GM10248 (cell line): ENCODE measurements at regions not wholly inside any gene's neighbourhood (a gene's known extent, or its start where the extent isn't known, plus 50 kb on each side); places are given as distances from the start of the nearest gene placed in this dataset.

ENCODE experiments used
- CTCF ChIA-PET: fragments of 300-600 bp; sonication (Branson Sonifier 250); formaldehyde crosslinking; extraction: SDS; loops from one replicate; lab custom pipeline; 2021; ENCODE audit warnings: antibody characterized with exemption; lab: Yijun Ruan, JAX
- POLR2A ChIA-PET: fragments of 350-650 bp; sonication (Branson Sonifier 250); formaldehyde crosslinking; extraction: SDS; loops from one replicate; lab custom pipeline; 2020; ENCODE audit warnings: antibody characterized with exemption; lab: Yijun Ruan, JAX
- DNase-seq: peaks from one replicate; pipeline ENCODE4 v3.0.0; 2012; ENCODE audit errors: extremely low spot score
- CTCF ChIP-seq: IDR thresholded peaks from 2 replicates; pipeline ENCODE4 v1.5.1; 2012; ENCODE audit warnings: mild to moderate bottlenecking, low read depth; ENCODE audit errors: extremely low read depth, missing control alignments, control extremely low read depth

- CTCF ChIA-PET, result interaction anchor here (1.4 kb wide), 1 partner anchor 36 kb away, joined by 3 read pairs; no protein-coding TSS in a partner anchor
- TF ChIP-seq CTCF, result no peak
- POLR2A ChIA-PET, result no interaction called here
- DNase-seq, result no peak
Observed at GRCh38 chr18:1273469-1273868, 368.8 kb downstream of the ADCYAP1 start.

- CTCF ChIA-PET, result interaction anchor here (1.2 to 1.3 kb wide), 2 partner anchors 11 to 12 kb away, joined by 3 read pairs; no protein-coding TSS in a partner anchor
- POLR2A ChIA-PET, result no interaction called here
- DNase-seq, result no peak
- no peak for TF ChIP-seq CTCF
Observed at GRCh38 chr18:1292167-1292566, 387.5 kb downstream of the ADCYAP1 start.

GRCh38 chr18:1294229-1294628 is 389.6 kb downstream of the ADCYAP1 start:
- ChIA-PET POLR2A (no interaction called here), CTCF (interaction anchor here (2.0 kb wide), 1 partner anchor 11 kb away, joined by 6 read pairs; no protein-coding TSS in a partner anchor)
- no peak for DNase-seq
- TF ChIP-seq CTCF, result no peak

GRCh38 chr18:1296237-1296636 is 391.6 kb downstream of the ADCYAP1 start:
- no peak for TF ChIP-seq CTCF
- ChIA-PET CTCF (no interaction called here), POLR2A (no interaction called here)

GRCh38 chr18:1302861-1303260 is 398.2 kb downstream of the ADCYAP1 start:
- CTCF ChIA-PET, result no interaction called here
- no peak for TF ChIP-seq CTCF
- DNase-seq, result no peak
- POLR2A ChIA-PET, result no interaction called here

More at GRCh38 chr18:1296237-1296636, 391.6 kb downstream of the ADCYAP1 start:
- DNase-seq, result no peak

GRCh38 chr18:1304392-1304992 is 399.8 kb downstream of the ADCYAP1 start:
- CTCF ChIA-PET, result interaction anchor here (1.2 to 2.1 kb wide), 2 partner anchors 10 to 12 kb away, joined by 3 to 6 read pairs; no protein-coding TSS in a partner anchor
- no peak for DNase-seq
- POLR2A ChIA-PET, result no interaction called here
- TF ChIP-seq CTCF, result no peak
